ENCODE measurements at regions not wholly inside any gene's neighbourhood (a gene's known extent, or its start where the extent isn't known, plus 50 kb on each side); places are given as distances from the start of the nearest gene placed in this dataset.

DNA sequence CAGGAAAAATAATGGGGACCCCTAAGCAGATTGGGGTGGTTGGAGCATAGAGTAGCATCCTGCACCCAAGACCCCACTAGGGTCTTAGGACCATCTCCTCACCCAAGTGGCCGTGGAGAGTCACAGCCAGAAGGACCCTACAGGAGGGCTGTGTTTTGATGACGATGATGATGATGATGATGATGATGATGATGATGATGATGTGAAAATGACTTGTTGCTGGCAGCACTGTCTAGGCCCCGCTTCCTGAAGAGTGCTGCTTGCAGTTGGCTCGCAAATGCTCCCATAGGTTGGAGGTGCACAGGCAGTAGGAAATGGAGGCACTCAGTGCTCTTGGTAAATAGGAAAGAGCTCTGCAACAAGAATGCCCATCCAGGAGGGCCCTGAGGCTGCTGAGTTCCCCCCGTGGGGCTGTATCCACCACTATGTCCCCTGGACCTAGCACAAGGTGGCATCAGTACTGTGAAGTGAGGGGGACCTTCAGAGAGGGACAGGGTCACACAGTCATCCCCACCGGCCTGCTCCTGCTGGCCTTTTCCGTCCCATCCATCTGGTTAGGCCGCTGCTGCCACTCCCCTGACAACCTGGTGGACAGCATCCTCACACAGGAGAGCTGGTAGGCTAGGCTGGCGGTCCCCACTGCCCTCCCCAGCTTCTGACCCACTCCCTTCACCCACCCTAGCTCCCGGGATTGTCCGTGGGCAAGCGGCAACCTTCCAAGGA is 139.6 kb downstream of the FOXD2 start:
- TF ChIP-seq, protein P1, sequence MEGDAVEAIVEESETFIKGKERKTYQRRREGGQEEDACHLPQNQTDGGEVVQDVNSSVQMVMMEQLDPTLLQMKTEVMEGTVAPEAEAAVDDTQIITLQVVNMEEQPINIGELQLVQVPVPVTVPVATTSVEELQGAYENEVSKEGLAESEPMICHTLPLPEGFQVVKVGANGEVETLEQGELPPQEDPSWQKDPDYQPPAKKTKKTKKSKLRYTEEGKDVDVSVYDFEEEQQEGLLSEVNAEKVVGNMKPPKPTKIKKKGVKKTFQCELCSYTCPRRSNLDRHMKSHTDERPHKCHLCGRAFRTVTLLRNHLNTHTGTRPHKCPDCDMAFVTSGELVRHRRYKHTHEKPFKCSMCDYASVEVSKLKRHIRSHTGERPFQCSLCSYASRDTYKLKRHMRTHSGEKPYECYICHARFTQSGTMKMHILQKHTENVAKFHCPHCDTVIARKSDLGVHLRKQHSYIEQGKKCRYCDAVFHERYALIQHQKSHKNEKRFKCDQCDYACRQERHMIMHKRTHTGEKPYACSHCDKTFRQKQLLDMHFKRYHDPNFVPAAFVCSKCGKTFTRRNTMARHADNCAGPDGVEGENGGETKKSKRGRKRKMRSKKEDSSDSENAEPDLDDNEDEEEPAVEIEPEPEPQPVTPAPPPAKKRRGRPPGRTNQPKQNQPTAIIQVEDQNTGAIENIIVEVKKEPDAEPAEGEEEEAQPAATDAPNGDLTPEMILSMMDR (conservative IDR thresholded peaks at IDR 0.05; ENCODE audit: low read length): no peak
- no peak for TF ChIP-seq EZH2phosphoT487 (IDR thresholded peaks at IDR 0.05; ENCODE audit: borderline replicate concordance)

Data from Loucy (cell line).